T47D (cell line): ENCODE measurements at regions not wholly inside any gene's neighbourhood (a gene's known extent, or its start where the extent isn't known, plus 50 kb on each side); places are given as distances from the start of the nearest gene placed in this dataset.

Experiments
- DNase-seq, 2 experiments: peaks; one replicate each; pipeline versions ENCODE4 v3.0.0 to v3.0.0-alpha.2; 2011 to 2012; ENCODE audit warnings: low read depth in 1 of 2, low spot score in 1 of 2
- JUND ChIP-seq: IDR thresholded peaks from 2 replicates; pipeline ENCODE4 v1.6.1; 2012; ENCODE audit warnings: low read depth
- in situ Hi-C: cut with HindIII; loops from 2 replicates; pipeline ENCODE4 v1.10.0; 2016; ENCODE audit warnings: low sequenced_read_pairs, low pct_unique_long_range_greater_than_20kb

DNA sequence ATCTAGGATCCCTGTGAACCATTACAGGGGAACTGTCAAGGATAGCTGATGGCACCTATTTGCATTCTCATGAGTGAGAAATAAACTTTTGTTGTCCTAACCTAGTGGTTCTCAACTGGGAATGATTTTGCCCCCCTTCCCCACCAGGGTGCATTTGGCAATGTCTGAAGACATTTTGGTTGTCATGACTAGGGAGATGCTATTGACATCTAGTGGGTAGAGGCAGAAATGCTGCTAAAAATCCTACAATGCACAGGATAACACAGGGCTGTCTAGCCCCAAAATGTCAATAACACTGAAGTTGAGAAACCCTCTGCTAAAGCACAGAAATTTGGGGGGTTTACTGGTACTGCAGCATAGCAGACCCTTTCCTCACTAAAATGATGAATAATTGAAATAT lies 140.9 kb upstream of the SRRM4 start:
- no peak for DNase-seq
- TF ChIP-seq JUND, result no peak
- in situ Hi-C loops, result no loop called here

- DNase-seq, result no peak
- no peak for TF ChIP-seq JUND
- in situ Hi-C loops, result no loop called here
Observed at GRCh38 chr12:118840878-118841277, 140.5 kb upstream of the SRRM4 start.

DNA sequence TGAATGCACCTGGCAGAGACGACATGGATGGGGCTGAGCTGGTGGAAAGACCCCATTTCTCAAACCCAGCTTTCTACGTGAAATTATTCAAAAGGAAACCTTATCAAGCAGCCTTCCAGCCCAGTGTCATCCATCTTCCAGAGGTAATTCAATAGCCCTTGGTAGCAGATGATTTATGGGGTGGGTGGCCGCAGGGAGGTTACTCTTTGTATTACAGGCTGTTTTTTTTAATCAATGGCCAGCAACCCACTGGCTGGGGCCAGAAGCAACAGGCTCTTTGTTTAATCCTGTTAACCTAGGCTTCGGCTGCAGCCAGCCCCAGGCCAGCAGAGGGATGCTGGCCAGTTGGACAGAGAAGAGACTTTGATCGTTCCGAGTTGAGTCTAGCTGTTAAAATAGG lies 139.8 kb upstream of the SRRM4 start:
- no peak for DNase-seq
- in situ Hi-C loops, result no loop called here
- TF ChIP-seq JUND, result no peak

DNA sequence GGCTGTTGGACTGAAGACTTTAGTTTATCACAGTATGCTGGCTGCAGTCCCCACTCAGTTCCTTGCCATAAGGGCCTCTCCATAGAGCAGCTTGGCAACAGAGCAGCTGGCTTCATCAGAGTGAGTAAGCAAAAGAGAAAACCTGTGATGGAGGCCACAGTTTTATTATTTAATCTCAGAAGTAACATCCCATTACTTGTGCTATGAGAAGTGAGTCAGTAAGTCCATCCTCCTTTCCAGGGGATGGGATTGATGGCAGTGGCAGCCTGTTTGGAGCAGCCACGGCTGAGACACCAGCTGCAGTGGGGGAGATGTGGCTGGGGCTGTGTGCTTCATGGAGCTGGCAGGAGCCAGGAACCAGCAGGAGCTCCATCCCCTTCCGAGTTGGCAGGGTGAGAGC lies 138.5 kb upstream of the SRRM4 start:
- no peak for TF ChIP-seq JUND
- in situ Hi-C loops, result no loop called here
- no peak for DNase-seq

DNA sequence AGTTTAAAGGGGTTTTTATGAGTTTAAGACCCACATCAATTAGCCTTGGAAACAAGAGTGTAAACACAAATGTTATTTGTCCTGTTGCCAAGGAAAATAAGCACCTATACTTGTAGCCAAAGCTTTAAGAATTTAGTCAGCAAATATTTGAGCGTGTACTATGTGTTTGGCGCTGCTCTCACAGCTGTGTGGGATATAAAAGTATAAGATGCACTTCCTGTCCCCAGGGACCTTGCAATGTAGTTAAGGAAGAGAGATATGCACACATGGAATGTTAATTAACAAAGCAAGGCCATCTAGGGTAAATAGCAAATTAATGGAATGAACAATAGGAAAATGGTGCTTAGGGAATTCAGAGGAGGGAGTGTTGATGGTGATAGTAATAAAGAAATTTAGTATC lies 134.9 kb upstream of the SRRM4 start:
- no peak for DNase-seq
- in situ Hi-C loops, result no loop called here
- TF ChIP-seq JUND, result no peak

GRCh38 chr12:118850244-118850825 lies 131.0 kb upstream of the SRRM4 start:
- in situ Hi-C loops, result no loop called here
- no peak for TF ChIP-seq JUND
- no peak for DNase-seq

GRCh38 chr12:118851891-118852290 lies 129.4 kb upstream of the SRRM4 start:
- no peak for DNase-seq
- in situ Hi-C loops, result no loop called here
- TF ChIP-seq JUND, result no peak

DNA sequence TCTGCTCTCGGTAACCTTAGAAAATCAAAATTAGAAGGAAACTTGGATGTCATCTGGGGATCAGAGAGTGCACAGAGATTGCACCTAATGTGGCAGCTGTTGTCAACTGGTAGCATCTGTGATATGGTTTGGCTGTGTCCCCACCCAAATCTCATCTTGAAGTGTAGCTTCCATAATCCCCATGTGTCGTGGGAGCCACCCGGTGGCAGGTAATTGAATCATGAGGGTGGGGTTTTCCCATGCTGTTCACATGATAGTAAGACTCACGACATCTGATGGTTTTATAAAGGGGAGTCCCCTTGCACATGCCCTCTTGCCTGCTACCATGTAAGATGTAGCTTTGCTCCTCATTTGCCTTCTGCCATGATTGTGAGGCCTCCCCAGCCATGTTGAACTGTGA lies 127.7 kb upstream of the SRRM4 start:
- DNase-seq, result no peak

DNA sequence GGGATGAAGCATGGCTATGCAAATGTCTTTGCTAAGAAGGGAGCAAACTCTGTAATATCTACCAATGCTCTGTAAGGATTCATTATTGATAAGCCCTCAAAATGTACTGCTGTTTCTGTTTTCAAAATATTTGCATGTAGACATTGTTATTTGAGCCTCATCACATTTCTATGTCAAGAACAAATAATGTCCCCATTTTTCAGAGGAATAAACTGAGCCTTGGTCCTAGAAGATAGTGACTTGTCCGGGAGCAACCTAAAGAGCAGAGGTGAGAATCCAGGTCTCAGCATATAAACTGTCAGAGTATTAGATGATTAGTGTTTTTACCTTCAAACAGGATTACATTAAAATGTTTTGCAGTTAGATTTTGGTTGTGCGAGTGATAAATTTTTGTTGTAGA lies 125.5 kb upstream of the SRRM4 start:
- DNase-seq, result no peak
- TF ChIP-seq JUND, result no peak
- in situ Hi-C loops, result no loop called here

More for the DNA sequence above, 127.7 kb upstream of the SRRM4 start:
- no peak for TF ChIP-seq JUND
- in situ Hi-C loops, result no loop called here

GRCh38 chr12:118866346-118866745 lies 115.0 kb upstream of the SRRM4 start:
- TF ChIP-seq JUND, result no peak
- DNase-seq, result peak in 1 of 2 experiments; percentile 56
- in situ Hi-C loops, result no loop called here

- no peak for DNase-seq
- in situ Hi-C loops, result no loop called here
- no peak for TF ChIP-seq JUND
Observed at GRCh38 chr12:118870551-118870950, 110.8 kb upstream of the SRRM4 start.

- in situ Hi-C loops, result no loop called here
- no peak for TF ChIP-seq JUND
- peak in 1 of 2 experiments; percentile 46 for DNase-seq
Observed at GRCh38 chr12:118874698-118875548, 106.4 kb upstream of the SRRM4 start.

GRCh38 chr12:118880720-118881493 lies 100.4 kb upstream of the SRRM4 start:
- no peak for DNase-seq
- TF ChIP-seq JUND, result no peak
- in situ Hi-C loops, result no loop called here
